ENCODE measurements at regions not wholly inside any gene's neighbourhood (a gene's known extent, or its start where the extent isn't known, plus 50 kb on each side); places are given as distances from the start of the nearest gene placed in this dataset.

GRCh38 chr15:44883199-44883877 lies 73.1 kb upstream of the TERB2 start:
- DNase-seq (ENCODE audit: extremely low read depth in 1 of 4, low spot score in 3 of 4) = no peak
- H3K27ac ChIP-seq (ENCODE audit: extremely low read depth, low read depth, low read length) = no peak overlapping the region
- no peak overlapping the region for H3K4me2 ChIP-seq (ENCODE audit: insufficient read depth, low read length)
- no peak overlapping the region for H3K4me3 ChIP-seq
- ATAC-seq = no peak
- FAIRE-seq = no peak
- no peak for TF ChIP-seq ZNF253 (CRISPR knock-in tag; conservative IDR thresholded peaks at IDR 0.05)
- no peak for TF ChIP-seq SAFB (IDR thresholded peaks at IDR 0.05; ENCODE audit: borderline replicate concordance, low read depth, low read length)
- TF ChIP-seq ZBTB40 (IDR thresholded peaks at IDR 0.05) = no peak
- no peak for TF ChIP-seq ZBTB40 (CRISPR knock-in tag; IDR thresholded peaks at IDR 0.05)
- no peak for TF ChIP-seq L3MBTL2 (IDR thresholded peaks at IDR 0.05)
- TF ChIP-seq EWSR1 (IDR thresholded peaks at IDR 0.05; ENCODE audit: borderline replicate concordance, low read depth, partially characterized antibody) = no peak
- TF ChIP-seq TRIM28 (IDR thresholded peaks at IDR 0.05) = no peak
- TF ChIP-seq NELFE (IDR thresholded peaks at IDR 0.05; ENCODE audit: insufficient read depth, insufficient read length) = no peak
- TF ChIP-seq RBM15 (IDR thresholded peaks at IDR 0.05; ENCODE audit: insufficient read depth, low read length) = no peak
- no peak for TF ChIP-seq NCOA2 (IDR thresholded peaks at IDR 0.05; ENCODE audit: partially characterized antibody in 2 of 2)
- no peak for TF ChIP-seq TCF15 (CRISPR knock-in tag; IDR thresholded peaks at IDR 0.05)
- no peak for TF ChIP-seq RBBP5 (IDR thresholded peaks at IDR 0.05; ENCODE audit: borderline replicate concordance, insufficient read depth, low read length, poor library complexity, severe bottlenecking)
- H3K4me1 ChIP-seq (replicated peaks in 1 of 2; ENCODE audit: control insufficient read depth in 2 of 2, insufficient read depth in 2 of 2, low read length in 2 of 2) = no peaks in the 10 kb centered on the region
- H3K79me2 ChIP-seq (ENCODE audit: control insufficient read depth, insufficient read depth, low read length) = no peaks in the 10 kb centered on the region
- POLR2A ChIA-PET = no interaction called here
- no peak overlapping the region for H3K9ac ChIP-seq (ENCODE audit: insufficient read depth in 1 of 2, low read depth in 2 of 2, low read length in 2 of 2)
- no peaks in the 10 kb centered on the region for H3K9me1 ChIP-seq (ENCODE audit: control insufficient read depth, insufficient read depth, low read length)
- no peak overlapping the region for H2AFZ ChIP-seq (ENCODE audit: low read depth, low read length)
- in situ Hi-C loops (cut with MboI) = no loop called here
- no peaks in the 10 kb centered on the region for H4K20me1 ChIP-seq (replicated peaks; ENCODE audit: control insufficient read depth, insufficient read depth, low read length)
- no peaks in the 10 kb centered on the region for H3K9me3 ChIP-seq (replicated peaks; ENCODE audit: control insufficient read depth, insufficient read depth, low read depth, low read length)
- H3K27me3 ChIP-seq (ENCODE audit: control insufficient read depth in 2 of 2, insufficient read depth in 2 of 2, low read length in 2 of 2) = no peaks in the 10 kb centered on the region; a peak in 1 of 5 replicates
- intact Hi-C loops (cut with micrococcal nuclease) = no loop called here
- CTCF ChIA-PET (ENCODE audit: low intra/inter-chr PET ratio) = no interaction called here
- BruUV-seq (replicated peaks) = no TSS peak
- WGBS (ENCODE audit: insufficient coverage, low coverage, missing lambda C conversion rate) = 29% methylated on average over 5 of the region's 5 CpGs
- no peaks in the 10 kb centered on the region for H3K36me3 ChIP-seq (ENCODE audit: control insufficient read depth, insufficient read depth, low read length)

Data from K562 (cell line).